ENCODE measurements at regions not wholly inside any gene's neighbourhood (a gene's known extent, or its start where the extent isn't known, plus 50 kb on each side); places are given as distances from the start of the nearest gene placed in this dataset.

DNA sequence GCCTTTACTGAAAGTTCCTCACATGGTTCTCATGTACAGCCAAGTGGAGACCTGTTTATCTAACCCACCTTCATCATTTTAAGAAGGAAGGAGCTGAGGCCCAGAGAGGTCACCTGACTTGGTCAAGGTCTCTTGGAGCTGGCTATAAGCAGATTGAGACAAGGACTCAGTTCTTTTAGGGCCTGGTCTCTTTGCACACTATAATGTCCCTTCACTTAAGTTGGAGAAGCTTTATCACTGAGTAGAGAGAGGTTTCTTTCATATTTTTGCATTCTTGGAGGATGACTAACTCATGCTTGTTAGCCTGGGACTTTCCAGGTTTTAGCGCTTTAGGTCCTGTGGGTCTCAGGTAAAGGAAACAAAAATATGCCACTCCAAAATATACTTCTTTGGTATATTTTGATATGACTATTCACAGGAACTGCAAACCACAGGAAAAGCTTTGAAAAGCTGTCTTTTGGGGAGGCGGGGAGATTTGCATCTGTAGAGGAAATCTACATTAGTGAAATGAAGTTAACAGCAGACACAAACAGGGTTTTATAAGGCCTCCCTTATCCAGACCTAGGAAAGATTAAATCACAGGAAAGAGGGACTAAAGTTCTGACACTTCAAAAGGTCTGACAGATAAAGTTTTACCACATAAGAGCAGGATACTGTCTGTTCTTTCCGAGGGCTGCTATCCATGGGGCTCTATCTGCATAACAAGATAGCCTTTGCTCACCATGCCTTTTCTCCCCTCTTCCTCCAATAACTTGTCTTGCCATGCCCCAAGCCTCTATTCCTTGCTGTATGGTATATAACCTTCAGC, 95.8 kb upstream of the ANKRD55 start:
- Histone ChIP-seq H3K27ac (ENCODE audit: control insufficient read depth, insufficient read depth, low read length) (peak overlapping the region; percentile 89), H3K36me3 (ENCODE audit: control insufficient read depth in 2 of 2, extremely low read depth in 1 of 2, insufficient read depth in 2 of 2, low read length in 2 of 2) (no peaks in the 10 kb centered on the region), H3K9ac (ENCODE audit: control insufficient read depth, extremely low read depth, insufficient read depth, low read length) (peak overlapping the region; percentile 66), H3K27me3 (ENCODE audit: control insufficient read depth, extremely low read depth, insufficient read depth, low read length) (no peaks in the 10 kb centered on the region), H3K4me1 (ENCODE audit: control insufficient read depth, extremely low read depth, insufficient read depth, low read length) (peaks cover 19% of the 10 kb centered on the region), H3K4me3 (ENCODE audit: control insufficient read depth in 2 of 3, extremely low read depth in 1 of 3, insufficient read depth in 2 of 3, low read depth in 1 of 3, low read length in 3 of 3) (peak overlapping the region in 1 of 3 experiments; percentile 35), H3K9me3 (ENCODE audit: control insufficient read depth, low read depth, low read length) (no peaks in the 10 kb centered on the region), H3K9me1 (ENCODE audit: control insufficient read depth, extremely low read depth, insufficient read depth, low read length) (no peaks in the 10 kb centered on the region), H3K4me2 (ENCODE audit: control insufficient read depth, extremely low read depth, insufficient read depth, low read depth, low read length) (peak overlapping the region; percentile 67), H3K79me2 (ENCODE audit: control insufficient read depth, insufficient read depth, low read length) (no peaks in the 10 kb centered on the region), H2AFZ (ENCODE audit: control insufficient read depth, low read length) (peak overlapping the region; percentile 84), H4K20me1 (ENCODE audit: control insufficient read depth, extremely low read depth, insufficient read depth, low read length) (no peaks in the 10 kb centered on the region)
- peak; percentile 79 for FAIRE-seq
- dilution Hi-C loops (cut with MboI; ENCODE audit: extremely low pct_ligation_motif_present, low sequenced_read_pairs): no loop called here
- no peak for TF ChIP-seq EZH2 (IDR thresholded peaks at IDR 0.05; ENCODE audit: low read length)
- TF ChIP-seq CTCF (optimal IDR thresholded peaks at IDR 0.05 in 1 of 3, IDR thresholded peaks at IDR 0.05 in 1 of 3, conservative IDR thresholded peaks at IDR 0.05 in 1 of 3; ENCODE audit: extremely low read depth in 1 of 3, insufficient read depth in 2 of 3, low read length in 3 of 3): no peak
- peak; percentile 63 for DNase-seq (ENCODE audit: low read depth, low spot score)

- peaks cover 19% of the 10 kb centered on the region for H3K4me1 ChIP-seq (ENCODE audit: control insufficient read depth, extremely low read depth, insufficient read depth, low read length)
- H3K27ac ChIP-seq (ENCODE audit: control insufficient read depth, insufficient read depth, low read length): no peak overlapping the region
- no peak overlapping the region for H3K4me2 ChIP-seq (ENCODE audit: control insufficient read depth, extremely low read depth, insufficient read depth, low read depth, low read length)
- no peak overlapping the region for H3K4me3 ChIP-seq (ENCODE audit: control insufficient read depth in 2 of 3, extremely low read depth in 1 of 3, insufficient read depth in 2 of 3, low read depth in 1 of 3, low read length in 3 of 3)
- no peaks in the 10 kb centered on the region for H4K20me1 ChIP-seq (ENCODE audit: control insufficient read depth, extremely low read depth, insufficient read depth, low read length)
- no peak overlapping the region for H3K9ac ChIP-seq (ENCODE audit: control insufficient read depth, extremely low read depth, insufficient read depth, low read length)
- no peak for DNase-seq (ENCODE audit: low read depth, low spot score)
- no peak for FAIRE-seq
- H3K9me3 ChIP-seq (ENCODE audit: control insufficient read depth, low read depth, low read length): no peaks in the 10 kb centered on the region
- no peak overlapping the region for H2AFZ ChIP-seq (ENCODE audit: control insufficient read depth, low read length)
- no peak for TF ChIP-seq CTCF (optimal IDR thresholded peaks at IDR 0.05 in 1 of 3, IDR thresholded peaks at IDR 0.05 in 1 of 3, conservative IDR thresholded peaks at IDR 0.05 in 1 of 3; ENCODE audit: extremely low read depth in 1 of 3, insufficient read depth in 2 of 3, low read length in 3 of 3)
- no peak for TF ChIP-seq EZH2 (IDR thresholded peaks at IDR 0.05; ENCODE audit: low read length)
- dilution Hi-C loops (cut with MboI; ENCODE audit: extremely low pct_ligation_motif_present, low sequenced_read_pairs): no loop called here
- H3K36me3 ChIP-seq (ENCODE audit: control insufficient read depth in 2 of 2, extremely low read depth in 1 of 2, insufficient read depth in 2 of 2, low read length in 2 of 2): no peaks in the 10 kb centered on the region
- no peaks in the 10 kb centered on the region for H3K79me2 ChIP-seq (ENCODE audit: control insufficient read depth, insufficient read depth, low read length)
- H3K9me1 ChIP-seq (ENCODE audit: control insufficient read depth, extremely low read depth, insufficient read depth, low read length): no peaks in the 10 kb centered on the region
- no peaks in the 10 kb centered on the region for H3K27me3 ChIP-seq (ENCODE audit: control insufficient read depth, extremely low read depth, insufficient read depth, low read length)
Measured at GRCh38 chr5:56327809-56328208, 94.7 kb upstream of the ANKRD55 start.
